HEK293T (cell line): ENCODE measurements at regions not wholly inside any gene's neighbourhood (a gene's known extent, or its start where the extent isn't known, plus 50 kb on each side); places are given as distances from the start of the nearest gene placed in this dataset.

Source experiments
- BHLHE40 ChIP-seq: fragments of 450-650 bp; IDR thresholded peaks from 2 replicates; pipeline ENCODE4 v1.6.1; 2016; ENCODE audit warnings: mild to moderate bottlenecking, moderate library complexity, borderline replicate concordance
- CTBP1 ChIP-seq: fragments of 450-650 bp; IDR thresholded peaks from 2 replicates; pipeline ENCODE4 v1.6.1; 2016; ENCODE audit warnings: borderline replicate concordance
- ELF4 ChIP-seq: fragments of 450-650 bp; IDR thresholded peaks from 2 replicates; pipeline ENCODE4 v1.6.1; 2017; ENCODE audit warnings: antibody characterized with exemption
- FOXM1 ChIP-seq: fragments of 450-650 bp; IDR thresholded peaks from 2 replicates; pipeline ENCODE4 v1.6.1; 2017; ENCODE audit warnings: mild to moderate bottlenecking, borderline replicate concordance
- SP1 ChIP-seq: fragments of 450-650 bp; IDR thresholded peaks from 2 replicates; pipeline ENCODE4 v1.6.1; 2017
- SUZ12 ChIP-seq: fragments of 450-650 bp; IDR thresholded peaks from 2 replicates; pipeline ENCODE4 v1.6.1; 2016; ENCODE audit warnings: mild to moderate bottlenecking
- TARDBP ChIP-seq: fragments of 450-650 bp; IDR thresholded peaks from 2 replicates; pipeline ENCODE4 v1.6.1; 2016

DNA sequence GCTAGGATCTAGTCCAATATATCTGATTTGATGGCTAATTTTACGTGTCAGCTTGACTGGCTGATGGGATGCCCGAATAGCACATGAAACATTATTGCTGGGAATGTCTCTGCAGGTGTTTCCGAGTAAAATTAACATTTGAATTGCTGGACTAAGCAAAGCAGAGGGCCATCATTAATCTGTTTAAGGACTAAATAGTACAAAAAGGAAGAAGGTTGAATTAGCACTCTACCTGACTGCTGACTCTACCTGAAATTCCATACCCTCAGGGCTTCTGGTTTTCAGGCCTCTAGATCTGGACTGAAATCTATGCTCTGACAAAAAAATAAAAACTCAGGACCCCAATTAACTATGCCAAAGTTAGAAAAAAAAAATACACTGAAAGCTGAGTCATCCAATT lies 1021.9 kb downstream of the FAM133A start:
- TF ChIP-seq CTBP1: no peak
- TF ChIP-seq SP1: no peak
- no peak for TF ChIP-seq FOXM1
- no peak for TF ChIP-seq TARDBP
- no peak for TF ChIP-seq SUZ12
- TF ChIP-seq ELF4: no peak
- no peak for TF ChIP-seq BHLHE40
